GM12873 (cell line): ENCODE measurements at regions not wholly inside any gene's neighbourhood (a gene's known extent, or its start where the extent isn't known, plus 50 kb on each side); places are given as distances from the start of the nearest gene placed in this dataset.

Experiments
- CTCF ChIP-seq: IDR thresholded peaks from 2 replicates; pipeline ENCODE4 v1.5.1; 2012; ENCODE audit warnings: low read depth, mild to moderate bottlenecking, moderate library complexity, low read length, control low read depth; ENCODE audit not compliant: insufficient read depth; ENCODE audit errors: missing control alignments

GRCh38 chr10:4035599-4035945 is 250.6 kb upstream of the KLF6 start:
- TF ChIP-seq CTCF: no peak

- no peak for TF ChIP-seq CTCF
Measured at GRCh38 chr10:4034907-4035598, 250.0 kb upstream of the KLF6 start.

- no peak for TF ChIP-seq CTCF
Measured at GRCh38 chr10:4033341-4033896, 248.4 kb upstream of the KLF6 start.

- no peak for TF ChIP-seq CTCF
Measured at GRCh38 chr10:4029866-4030265, 244.9 kb upstream of the KLF6 start.

- TF ChIP-seq CTCF: no peak
Measured at GRCh38 chr10:4028854-4029583, 244.0 kb upstream of the KLF6 start.

GRCh38 chr10:4028027-4028471 is 243.0 kb upstream of the KLF6 start:
- no peak for TF ChIP-seq CTCF

GRCh38 chr10:4025339-4025738 is 240.3 kb upstream of the KLF6 start:
- no peak for TF ChIP-seq CTCF
